ENCODE measurements at regions not wholly inside any gene's neighbourhood (a gene's known extent, or its start where the extent isn't known, plus 50 kb on each side); places are given as distances from the start of the nearest gene placed in this dataset.
"Not testable (repeated sequence)": the region's sequence is repeated elsewhere in the genome, so short reads cannot be mapped to it uniquely, and the experiment has no call there.

DNA sequence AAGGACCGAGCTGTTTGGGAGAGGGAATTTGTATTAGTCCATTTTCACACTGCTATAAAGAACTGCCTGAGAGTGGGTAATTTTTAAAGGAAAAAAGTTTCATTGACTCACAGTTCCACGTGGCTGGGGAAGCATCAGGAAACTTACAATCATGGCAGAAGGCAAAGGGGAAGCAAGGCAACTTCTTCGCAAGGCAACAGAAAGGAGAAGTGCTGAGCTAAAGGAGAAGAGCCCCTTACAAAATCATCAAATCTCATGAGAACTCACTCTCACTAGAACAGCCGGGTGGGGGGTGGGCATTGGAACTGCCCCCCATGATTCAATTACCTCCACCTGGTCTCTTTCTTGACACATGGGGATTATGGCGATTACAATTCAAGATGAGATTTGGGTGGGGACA, 121.8 kb upstream of the SLC13A1 start:
- TF ChIP-seq CTCF (IDR thresholded peaks at IDR 0.05; ENCODE audit: poor library complexity, severe bottlenecking); EP300 (conservative IDR thresholded peaks at IDR 0.05; ENCODE audit: poor library complexity, severe bottlenecking); EZH2 (IDR thresholded peaks at IDR 0.05; ENCODE audit: borderline replicate concordance, insufficient read depth, low read length, poor library complexity, severe bottlenecking); POLR2AphosphoS5 (IDR thresholded peaks at IDR 0.05); MXI1 (conservative IDR thresholded peaks at IDR 0.05; ENCODE audit: poor library complexity, severe bottlenecking); TAF1 (IDR thresholded peaks at IDR 0.05; ENCODE audit: low read depth): not testable (repeated sequence)
- TF ChIP-seq, protein P1, sequence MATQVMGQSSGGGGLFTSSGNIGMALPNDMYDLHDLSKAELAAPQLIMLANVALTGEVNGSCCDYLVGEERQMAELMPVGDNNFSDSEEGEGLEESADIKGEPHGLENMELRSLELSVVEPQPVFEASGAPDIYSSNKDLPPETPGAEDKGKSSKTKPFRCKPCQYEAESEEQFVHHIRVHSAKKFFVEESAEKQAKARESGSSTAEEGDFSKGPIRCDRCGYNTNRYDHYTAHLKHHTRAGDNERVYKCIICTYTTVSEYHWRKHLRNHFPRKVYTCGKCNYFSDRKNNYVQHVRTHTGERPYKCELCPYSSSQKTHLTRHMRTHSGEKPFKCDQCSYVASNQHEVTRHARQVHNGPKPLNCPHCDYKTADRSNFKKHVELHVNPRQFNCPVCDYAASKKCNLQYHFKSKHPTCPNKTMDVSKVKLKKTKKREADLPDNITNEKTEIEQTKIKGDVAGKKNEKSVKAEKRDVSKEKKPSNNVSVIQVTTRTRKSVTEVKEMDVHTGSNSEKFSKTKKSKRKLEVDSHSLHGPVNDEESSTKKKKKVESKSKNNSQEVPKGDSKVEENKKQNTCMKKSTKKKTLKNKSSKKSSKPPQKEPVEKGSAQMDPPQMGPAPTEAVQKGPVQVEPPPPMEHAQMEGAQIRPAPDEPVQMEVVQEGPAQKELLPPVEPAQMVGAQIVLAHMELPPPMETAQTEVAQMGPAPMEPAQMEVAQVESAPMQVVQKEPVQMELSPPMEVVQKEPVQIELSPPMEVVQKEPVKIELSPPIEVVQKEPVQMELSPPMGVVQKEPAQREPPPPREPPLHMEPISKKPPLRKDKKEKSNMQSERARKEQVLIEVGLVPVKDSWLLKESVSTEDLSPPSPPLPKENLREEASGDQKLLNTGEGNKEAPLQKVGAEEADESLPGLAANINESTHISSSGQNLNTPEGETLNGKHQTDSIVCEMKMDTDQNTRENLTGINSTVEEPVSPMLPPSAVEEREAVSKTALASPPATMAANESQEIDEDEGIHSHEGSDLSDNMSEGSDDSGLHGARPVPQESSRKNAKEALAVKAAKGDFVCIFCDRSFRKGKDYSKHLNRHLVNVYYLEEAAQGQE (IDR thresholded peaks at IDR 0.05; ENCODE audit: borderline replicate concordance): not testable (repeated sequence)

All from neural cell (in vitro differentiated cells).